ENCODE measurements at regions not wholly inside any gene's neighbourhood (a gene's known extent, or its start where the extent isn't known, plus 50 kb on each side); places are given as distances from the start of the nearest gene placed in this dataset.

DNA sequence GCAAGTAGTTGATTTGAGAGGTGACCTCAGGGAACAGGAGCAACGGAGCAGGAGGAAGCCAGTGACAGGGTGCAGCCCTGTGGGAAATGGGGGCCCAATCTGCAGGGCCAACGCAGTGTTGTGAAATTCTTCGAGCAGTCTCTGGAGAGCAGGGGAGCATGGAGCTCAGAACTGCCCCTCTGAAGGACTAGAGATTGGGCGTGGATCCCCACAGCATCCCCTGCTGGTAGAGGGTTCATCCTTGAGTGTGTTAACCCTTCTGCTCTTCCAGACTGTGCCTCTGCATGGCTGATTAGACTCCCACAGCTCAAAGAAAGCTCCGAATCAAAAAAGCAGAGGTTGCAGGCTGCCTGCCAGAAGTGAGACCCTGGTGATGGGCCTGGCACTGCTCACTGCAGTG is 77.9 kb upstream of the UQCRFS1 start:
- peaks cover 0 to 11% of the 10 kb centered on the region in 2 experiments for H3K27me3 ChIP-seq (ENCODE audit: control insufficient read depth in 1 of 2, insufficient read depth in 2 of 2, low read length in 2 of 2)
- POLR2A ChIA-PET, result no interaction called here
- Mint-ChIP-seq H3K27me3 (peaks cover 32% of the 10 kb centered on the region), H3K27ac (no peak overlapping the region), H3K9me3 (no peaks in the 10 kb centered on the region), H3K4me3 (no peak overlapping the region), H3K4me1 (ENCODE audit: low read depth) (no peaks in the 10 kb centered on the region), H3K36me3 (ENCODE audit: low read depth) (no peaks in the 10 kb centered on the region)
- no peaks in the 10 kb centered on the region for H3K4me1 ChIP-seq (ENCODE audit: insufficient read depth, low read length)
- ATAC-seq (ENCODE audit: poor library complexity) (no peak), DNase-seq (no peak)
- no peak overlapping the region for H3K27ac ChIP-seq (ENCODE audit: low read depth in 1 of 2, low read length in 2 of 2)
- CTCF ChIA-PET, result no interaction called here
- TF ChIP-seq, protein P1, sequence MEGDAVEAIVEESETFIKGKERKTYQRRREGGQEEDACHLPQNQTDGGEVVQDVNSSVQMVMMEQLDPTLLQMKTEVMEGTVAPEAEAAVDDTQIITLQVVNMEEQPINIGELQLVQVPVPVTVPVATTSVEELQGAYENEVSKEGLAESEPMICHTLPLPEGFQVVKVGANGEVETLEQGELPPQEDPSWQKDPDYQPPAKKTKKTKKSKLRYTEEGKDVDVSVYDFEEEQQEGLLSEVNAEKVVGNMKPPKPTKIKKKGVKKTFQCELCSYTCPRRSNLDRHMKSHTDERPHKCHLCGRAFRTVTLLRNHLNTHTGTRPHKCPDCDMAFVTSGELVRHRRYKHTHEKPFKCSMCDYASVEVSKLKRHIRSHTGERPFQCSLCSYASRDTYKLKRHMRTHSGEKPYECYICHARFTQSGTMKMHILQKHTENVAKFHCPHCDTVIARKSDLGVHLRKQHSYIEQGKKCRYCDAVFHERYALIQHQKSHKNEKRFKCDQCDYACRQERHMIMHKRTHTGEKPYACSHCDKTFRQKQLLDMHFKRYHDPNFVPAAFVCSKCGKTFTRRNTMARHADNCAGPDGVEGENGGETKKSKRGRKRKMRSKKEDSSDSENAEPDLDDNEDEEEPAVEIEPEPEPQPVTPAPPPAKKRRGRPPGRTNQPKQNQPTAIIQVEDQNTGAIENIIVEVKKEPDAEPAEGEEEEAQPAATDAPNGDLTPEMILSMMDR (IDR thresholded peaks at IDR 0.05), result no peak
- H3K36me3 ChIP-seq (ENCODE audit: insufficient read depth, low read length), result no peaks in the 10 kb centered on the region
- H3K9me3 ChIP-seq (ENCODE audit: control insufficient read depth in 1 of 2, insufficient read depth in 1 of 2, low read length in 2 of 2), result no peaks in the 10 kb centered on the region
- intact Hi-C loops (cut with DNase I, micrococcal nuclease), result no loop called here
- H3K4me3 ChIP-seq (ENCODE audit: low read length), result no peak overlapping the region

DNA sequence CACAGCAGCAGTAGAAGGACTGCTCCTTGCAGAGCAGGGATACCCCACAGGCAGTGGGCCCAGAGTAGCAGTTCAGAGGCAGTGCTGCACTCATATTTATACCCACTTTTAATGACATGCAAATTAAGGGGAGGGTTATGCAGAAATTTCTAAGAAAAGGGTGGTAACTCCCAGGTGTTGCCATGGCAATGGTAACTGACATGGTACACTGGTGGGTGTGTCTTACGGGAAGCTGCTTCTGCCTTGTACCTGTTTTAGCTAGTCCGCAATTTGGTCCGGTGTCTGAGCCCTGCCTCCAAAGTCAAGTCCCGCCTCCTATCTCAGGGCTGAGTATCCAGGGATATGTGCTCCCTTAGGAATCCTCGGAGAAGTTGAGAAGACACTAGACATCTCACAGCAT is 79.2 kb upstream of the UQCRFS1 start:
- no peaks in the 10 kb centered on the region for H3K4me1 Mint-ChIP-seq (ENCODE audit: low read depth)
- TF ChIP-seq, protein P1 (IDR thresholded peaks at IDR 0.05), result no peak

GRCh38 chr19:29292562-29292961 is 79.6 kb upstream of the UQCRFS1 start:
- Histone ChIP-seq H3K27me3 (ENCODE audit: control insufficient read depth in 1 of 2, insufficient read depth in 2 of 2, low read length in 2 of 2) (peaks cover 0 to 11% of the 10 kb centered on the region in 2 experiments), H3K36me3 (ENCODE audit: insufficient read depth, low read length) (no peaks in the 10 kb centered on the region), H3K4me3 (ENCODE audit: low read length) (no peak overlapping the region), H3K27ac (ENCODE audit: low read depth in 1 of 2, low read length in 2 of 2) (no peak overlapping the region), H3K4me1 (ENCODE audit: insufficient read depth, low read length) (no peaks in the 10 kb centered on the region), H3K9me3 (ENCODE audit: control insufficient read depth in 1 of 2, insufficient read depth in 1 of 2, low read length in 2 of 2) (no peaks in the 10 kb centered on the region)
- TF ChIP-seq, protein P1 (IDR thresholded peaks at IDR 0.05), result no peak
- POLR2A ChIA-PET, result no interaction called here
- H3K4me1 Mint-ChIP-seq (ENCODE audit: low read depth), result no peaks in the 10 kb centered on the region
- peaks cover 41% of the 10 kb centered on the region for H3K27me3 Mint-ChIP-seq
- no peak overlapping the region for H3K27ac Mint-ChIP-seq
- H3K36me3 Mint-ChIP-seq (ENCODE audit: low read depth), result no peaks in the 10 kb centered on the region
- CTCF ChIA-PET, result no interaction called here
- no peak overlapping the region for H3K4me3 Mint-ChIP-seq
- DNase-seq, result no peak
- intact Hi-C loops (cut with DNase I, micrococcal nuclease), result no loop called here
- no peaks in the 10 kb centered on the region for H3K9me3 Mint-ChIP-seq
- no peak for ATAC-seq (ENCODE audit: poor library complexity)

More for the DNA sequence above, 79.2 kb upstream of the UQCRFS1 start:
- Mint-ChIP-seq H3K27ac (no peak overlapping the region), H3K4me3 (no peak overlapping the region), H3K9me3 (no peaks in the 10 kb centered on the region), H3K36me3 (ENCODE audit: low read depth) (no peaks in the 10 kb centered on the region), H3K27me3 (peaks cover 38% of the 10 kb centered on the region)
- ChIA-PET CTCF (no interaction called here), POLR2A (no interaction called here)
- Histone ChIP-seq H3K27me3 (ENCODE audit: control insufficient read depth in 1 of 2, insufficient read depth in 2 of 2, low read length in 2 of 2) (peaks cover 0 to 11% of the 10 kb centered on the region in 2 experiments), H3K4me3 (ENCODE audit: low read length) (no peak overlapping the region), H3K36me3 (ENCODE audit: insufficient read depth, low read length) (no peaks in the 10 kb centered on the region), H3K27ac (ENCODE audit: low read depth in 1 of 2, low read length in 2 of 2) (no peak overlapping the region), H3K4me1 (ENCODE audit: insufficient read depth, low read length) (no peaks in the 10 kb centered on the region), H3K9me3 (ENCODE audit: control insufficient read depth in 1 of 2, insufficient read depth in 1 of 2, low read length in 2 of 2) (no peaks in the 10 kb centered on the region)
- no peak for ATAC-seq (ENCODE audit: poor library complexity)
- intact Hi-C loops (cut with DNase I, micrococcal nuclease), result no loop called here
- no peak for DNase-seq
